Body of pancreas (tissue), 4 donors: ENCODE measurements at regions not wholly inside any gene's neighbourhood (a gene's known extent, or its start where the extent isn't known, plus 50 kb on each side); places are given as distances from the start of the nearest gene placed in this dataset.

Experiments
- ATAC-seq: fragments of 150-250 bp; one replicate; pipeline ENCODE4 v1.9.1; 2016
- DNase-seq, 4 donors: peaks; one replicate each; pipeline ENCODE4 v3.0.0-alpha.2; 2019
- H3K27ac ChIP-seq, 4 donors: fragments of 200-600 bp; sonication (generic); 1 replicate in 3 of 4; 2 replicates in 1 of 4; pipeline versions ENCODE4 v1.5.1 to v1.6.1; 2016 to 2019; ENCODE audit warnings: mild to moderate bottlenecking in 1 of 4, mixed read lengths in 1 of 4, moderate library complexity in 1 of 4
- H3K27me3 ChIP-seq, 2 donors: fragments of 200-600 bp; sonication (generic); one replicate each; pipeline ENCODE4 v1.6.0; 2016; ENCODE audit warnings: mild to moderate bottlenecking in 1 of 2
- H3K36me3 ChIP-seq, 2 donors: fragments of 200-600 bp; sonication (generic); replicated peaks in 1 of 2; 2 replicates each; pipeline ENCODE4 v1.5.1; 2016; ENCODE audit warnings: low read depth in 2 of 2; ENCODE audit not compliant: insufficient read depth in 1 of 2
- H3K4me1 ChIP-seq: fragments of 200-600 bp; sonication (generic); one replicate; pipeline ENCODE4 v1.6.0; 2016
- H3K4me3 ChIP-seq, 2 donors: fragments of 200-600 bp; sonication (generic); 1 replicate in 1 of 2; 2 replicates in 1 of 2; pipeline ENCODE4 v1.5.1; 2016 to 2019
- H3K9me3 ChIP-seq, 3 donors: fragments of 200-600 bp; sonication (generic); 1 replicate in 2 of 3; 2 replicates in 1 of 3; pipeline ENCODE4 v1.5.1; 2016
- POLR2A ChIP-seq, 3 donors: fragments of 450-650 bp; IDR thresholded peaks; one replicate each; pipeline ENCODE4 v1.6.1; 2016; ENCODE audit warnings: antibody characterized with exemption in 3 of 3, mild to moderate bottlenecking in 2 of 3
- WGBS, 2 donors: methylation state at CpG; one replicate each; pipeline ENCODE4 v1.1.5; 2017; 5-methylcytosine and 5-hydroxymethylcytosine counted together
- intact Hi-C: fragments of 100-400 bp; cut with DNase I; formaldehyde crosslinking; loops from one replicate; pipeline ENCODE4 v1.15.1; 2023
- TF ChIP-seq, protein P1 (sequence below), 7 experiments: fragments of 450-650 bp in 4 of 7; fragments of 200-600 bp in 3 of 7; sonication (generic) in 3 of 7; IDR thresholded peaks; one replicate each; pipeline ENCODE4 v1.5.1; 2016 to 2019; ENCODE audit warnings: antibody characterized with exemption in 7 of 7

- 31 to 59% methylated on average over 2 of the region's 2 CpGs for WGBS, 2 donors
- intact Hi-C loops, result no loop called here
- TF ChIP-seq POLR2A (IDR thresholded peaks at IDR 0.05), result no peak
- TF ChIP-seq, protein P1, sequence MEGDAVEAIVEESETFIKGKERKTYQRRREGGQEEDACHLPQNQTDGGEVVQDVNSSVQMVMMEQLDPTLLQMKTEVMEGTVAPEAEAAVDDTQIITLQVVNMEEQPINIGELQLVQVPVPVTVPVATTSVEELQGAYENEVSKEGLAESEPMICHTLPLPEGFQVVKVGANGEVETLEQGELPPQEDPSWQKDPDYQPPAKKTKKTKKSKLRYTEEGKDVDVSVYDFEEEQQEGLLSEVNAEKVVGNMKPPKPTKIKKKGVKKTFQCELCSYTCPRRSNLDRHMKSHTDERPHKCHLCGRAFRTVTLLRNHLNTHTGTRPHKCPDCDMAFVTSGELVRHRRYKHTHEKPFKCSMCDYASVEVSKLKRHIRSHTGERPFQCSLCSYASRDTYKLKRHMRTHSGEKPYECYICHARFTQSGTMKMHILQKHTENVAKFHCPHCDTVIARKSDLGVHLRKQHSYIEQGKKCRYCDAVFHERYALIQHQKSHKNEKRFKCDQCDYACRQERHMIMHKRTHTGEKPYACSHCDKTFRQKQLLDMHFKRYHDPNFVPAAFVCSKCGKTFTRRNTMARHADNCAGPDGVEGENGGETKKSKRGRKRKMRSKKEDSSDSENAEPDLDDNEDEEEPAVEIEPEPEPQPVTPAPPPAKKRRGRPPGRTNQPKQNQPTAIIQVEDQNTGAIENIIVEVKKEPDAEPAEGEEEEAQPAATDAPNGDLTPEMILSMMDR (IDR thresholded peaks at IDR 0.05), result no peak
- Histone ChIP-seq H3K36me3 (no peaks in the 10 kb centered on the region), H3K27me3 (no peaks in the 10 kb centered on the region), H3K4me1 (no peaks in the 10 kb centered on the region), H3K4me3 (no peak overlapping the region), H3K27ac (no peak overlapping the region), H3K9me3 (no peaks in the 10 kb centered on the region)
- DNase-seq (no peak), ATAC-seq (no peak)
Observed at GRCh38 chr13:82947191-82947621, 935.1 kb downstream of the SLITRK1 start.

DNA sequence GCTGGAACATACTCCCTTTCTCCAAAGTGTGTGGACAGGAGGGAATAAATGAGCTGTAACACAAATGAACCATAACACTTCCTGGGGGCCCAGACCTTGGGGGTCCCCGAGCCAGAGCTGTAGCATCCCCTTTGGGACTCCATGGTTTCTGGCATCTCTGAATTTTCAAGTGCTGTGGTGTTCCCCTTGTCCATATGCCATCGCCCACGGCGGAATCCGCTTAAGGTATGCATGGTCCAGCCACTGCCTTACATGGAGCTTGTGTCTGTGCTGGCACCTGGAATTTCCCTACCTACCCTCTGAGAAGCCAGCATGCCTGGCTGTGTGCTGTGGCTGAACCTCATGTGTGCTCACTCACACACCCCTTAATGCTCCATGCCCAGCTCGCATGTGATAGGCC is 943.6 kb downstream of the SLITRK1 start:
- H3K4me1 ChIP-seq, result no peaks in the 10 kb centered on the region
- no peaks in the 10 kb centered on the region for H3K9me3 ChIP-seq
- no peak overlapping the region for H3K4me3 ChIP-seq
- DNase-seq (no peak), ATAC-seq (no peak)
- H3K36me3 ChIP-seq, result no peaks in the 10 kb centered on the region
- WGBS, 2 donors, result 75 to 89% methylated on average over 3 to 6 of the region's 6 CpGs
- no peaks in the 10 kb centered on the region for H3K27me3 ChIP-seq
- intact Hi-C loops, result no loop called here
- no peak for TF ChIP-seq POLR2A (IDR thresholded peaks at IDR 0.05)
- TF ChIP-seq, protein P1 (IDR thresholded peaks at IDR 0.05), result no peak
- H3K27ac ChIP-seq, result no peak overlapping the region

GRCh38 chr13:82934000-82934399 is 948.3 kb downstream of the SLITRK1 start:
- intact Hi-C loops, result no loop called here
- no peak for DNase-seq
- Histone ChIP-seq H3K9me3 (no peaks in the 10 kb centered on the region), H3K4me3 (no peak overlapping the region), H3K4me1 (no peaks in the 10 kb centered on the region), H3K27me3 (no peaks in the 10 kb centered on the region), H3K36me3 (no peaks in the 10 kb centered on the region), H3K27ac (no peak overlapping the region)
- ATAC-seq, result no peak
- WGBS, 2 donors, result 73 to 81% methylated on average over 2 of the region's 2 CpGs
- TF ChIP-seq, protein P1 (IDR thresholded peaks at IDR 0.05), result no peak

GRCh38 chr13:82925114-82925513 is 957.2 kb downstream of the SLITRK1 start:
- TF ChIP-seq POLR2A (IDR thresholded peaks at IDR 0.05), result no peak
- TF ChIP-seq, protein P1 (IDR thresholded peaks at IDR 0.05), result no peak
- Histone ChIP-seq H3K4me3 (no peak overlapping the region), H3K4me1 (no peaks in the 10 kb centered on the region), H3K36me3 (no peaks in the 10 kb centered on the region), H3K27me3 (no peaks in the 10 kb centered on the region), H3K9me3 (no peaks in the 10 kb centered on the region), H3K27ac (no peak overlapping the region)
- DNase-seq (no peak), ATAC-seq (no peak)
- WGBS, 2 donors, result 47 to 49% methylated on average over 4 of the region's 4 CpGs
- intact Hi-C loops, result no loop called here

GRCh38 chr13:82917984-82918383 is 964.3 kb downstream of the SLITRK1 start:
- H3K4me1 ChIP-seq, result no peaks in the 10 kb centered on the region
- DNase-seq (no peak), ATAC-seq (no peak)
- no peaks in the 10 kb centered on the region for H3K9me3 ChIP-seq
- WGBS, 2 donors, result 70 to 71% methylated on average over 2 of the region's 2 CpGs
- intact Hi-C loops, result no loop called here
- H3K27ac ChIP-seq, result no peak overlapping the region
- H3K27me3 ChIP-seq, result no peaks in the 10 kb centered on the region
- TF ChIP-seq, protein P1 (IDR thresholded peaks at IDR 0.05), result no peak
- TF ChIP-seq POLR2A (IDR thresholded peaks at IDR 0.05), result no peak
- no peaks in the 10 kb centered on the region for H3K36me3 ChIP-seq
- no peak overlapping the region for H3K4me3 ChIP-seq
